OCI-LY7 (cell line): ENCODE measurements at regions not wholly inside any gene's neighbourhood (a gene's known extent, or its start where the extent isn't known, plus 50 kb on each side); places are given as distances from the start of the nearest gene placed in this dataset.

Experiments used
- BruUV-seq: library from RNA; stranded (reverse); fragments of 400-500 nt; replicated peaks from 2 replicates; lab custom pipeline; 2021; lab: Mats Ljungman, UMichigan
- CTCF ChIA-PET: fragments of 300-600 bp; sonication (Branson Sonifier 250); formaldehyde crosslinking; loops from one replicate; lab custom pipeline; 2022; ENCODE audit warnings: antibody characterized with exemption; ENCODE audit not compliant: unreplicated experiment; lab: Charles Lee
- POLR2A ChIA-PET: fragments of 300-600 bp; sonication (Branson Sonifier 250); formaldehyde crosslinking; loops from one replicate; lab custom pipeline; 2022; ENCODE audit warnings: antibody characterized with exemption; lab: Charles Lee
- DNase-seq: peaks from one replicate; pipeline ENCODE4 v3.0.0-alpha.2; 2015; ENCODE audit warnings: low spot score
- H2AFZ ChIP-seq: fragments of 200-600 bp; sonication (generic), shearing (Covaris generic); 2 replicates; pipeline ENCODE4 v1.6.1; 2014; ENCODE audit warnings: mild to moderate bottlenecking, antibody characterized with exemption, low read length, moderate library complexity
- H3K27ac ChIP-seq: fragments of 200-600 bp; sonication (generic); 2 replicates; pipeline ENCODE4 v1.5.1; 2014; ENCODE audit warnings: mixed run types, low read depth, mild to moderate bottlenecking, moderate library complexity, low read length, inconsistent platforms; ENCODE audit not compliant: poor library complexity, severe bottlenecking
- H3K36me3 ChIP-seq: fragments of 200-600 bp; sonication (generic); 2 replicates; pipeline ENCODE4 v1.6.1; 2014; ENCODE audit warnings: mild to moderate bottlenecking, antibody characterized with exemption, low read length, moderate library complexity, mixed read lengths; ENCODE audit not compliant: insufficient read depth
- H3K4me1 ChIP-seq: fragments of 200-600 bp; sonication (generic); 2 replicates; pipeline ENCODE4 v1.5.1; 2014; ENCODE audit warnings: mild to moderate bottlenecking, low read length; ENCODE audit not compliant: insufficient read depth, poor library complexity, severe bottlenecking
- H3K4me2 ChIP-seq: fragments of 200-600 bp; sonication (generic); 2 replicates; pipeline ENCODE4 v1.6.1; 2014; ENCODE audit warnings: mild to moderate bottlenecking, low read length
- H3K4me3 ChIP-seq: fragments of 200-600 bp; sonication (generic); 2 replicates; pipeline ENCODE4 v1.5.1; 2014; ENCODE audit warnings: mild to moderate bottlenecking, low read depth, low read length; ENCODE audit not compliant: poor library complexity, severe bottlenecking
- H3K79me2 ChIP-seq: fragments of 200-600 bp; sonication (generic); 2 replicates; pipeline ENCODE4 v1.6.1; 2016; ENCODE audit warnings: low read depth, mild to moderate bottlenecking, low read length, moderate library complexity, mixed read lengths; ENCODE audit not compliant: insufficient read depth
- H3K9me2 ChIP-seq: fragments of 200-600 bp; sonication (generic); 2 replicates; pipeline ENCODE4 v1.6.1; 2016; ENCODE audit warnings: mild to moderate bottlenecking, low read length, mixed read lengths; ENCODE audit not compliant: insufficient read depth
- H3K9me3 ChIP-seq: fragments of 200-600 bp; sonication (generic); 2 replicates; pipeline ENCODE4 v1.6.1; 2014; ENCODE audit warnings: mild to moderate bottlenecking, mixed run types, low read length, mixed read lengths
- H4K20me1 ChIP-seq: fragments of 200-600 bp; sonication (generic); 2 replicates; pipeline ENCODE4 v1.6.1; 2014; ENCODE audit warnings: mild to moderate bottlenecking, antibody characterized with exemption, low read length, moderate library complexity, mixed read lengths; ENCODE audit not compliant: insufficient read depth
- EZH2phosphoT487 ChIP-seq: fragments of 200-600 bp; sonication (generic); IDR thresholded peaks from 2 replicates; pipeline ENCODE4 v1.6.1; 2018; ENCODE audit warnings: low read depth, borderline replicate concordance, mild to moderate bottlenecking, mixed run types, antibody characterized with exemption, low read length, moderate library complexity, mixed read lengths
- intact Hi-C: fragments of 100-400 bp; cut with micrococcal nuclease; formaldehyde crosslinking; loops from one replicate; pipeline ENCODE4 v1.10.0; 2022; ENCODE audit not compliant: unreplicated experiment
- TF ChIP-seq, protein P1 (sequence below): fragments of 200-600 bp; sonication (generic); conservative IDR thresholded peaks from 2 replicates; pipeline ENCODE4 v1.5.1; 2014; ENCODE audit warnings: mild to moderate bottlenecking, antibody characterized with exemption, low read length, moderate library complexity, mixed read lengths

DNA sequence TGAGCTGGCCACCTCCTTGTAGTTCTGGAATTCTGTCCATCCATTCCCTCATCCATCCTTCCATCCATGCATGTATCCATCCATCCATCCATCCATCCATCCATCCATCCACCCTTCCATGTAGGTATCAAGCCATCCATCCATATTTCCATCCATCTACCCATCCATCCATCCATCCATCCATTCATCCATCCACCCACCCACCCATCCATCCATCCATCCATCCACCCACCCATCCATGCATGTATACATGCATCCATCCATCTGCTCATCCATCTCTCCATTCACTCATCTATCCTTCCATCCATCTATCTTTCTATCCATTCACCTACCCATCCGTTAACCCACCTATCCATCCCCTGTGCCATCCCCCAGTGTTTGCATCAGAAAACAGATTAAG, 153.6 kb upstream of the STX18 start:
- POLR2A ChIA-PET, result no interaction called here

DNA sequence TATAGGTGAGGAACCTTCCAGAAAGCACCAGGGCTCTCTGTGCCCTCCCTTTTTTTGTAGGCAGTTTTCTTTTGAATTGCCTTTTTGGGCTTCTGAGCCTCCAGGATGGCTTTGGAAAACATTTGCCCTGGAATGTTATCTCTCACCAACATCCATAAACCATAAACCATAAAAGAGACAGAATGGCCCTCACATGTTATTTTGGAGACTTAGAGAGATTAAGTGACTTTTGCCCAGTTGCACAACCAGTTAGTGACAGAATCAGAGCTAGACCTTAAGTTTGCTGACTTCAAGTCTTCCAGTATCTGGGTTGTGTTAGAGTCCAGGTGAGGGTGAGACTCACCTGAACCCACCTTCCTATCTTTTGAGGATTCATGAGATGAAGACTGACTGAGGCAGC, 153.0 kb upstream of the STX18 start:
- Histone ChIP-seq H3K27ac (no peak overlapping the region), H3K9me3 (no peaks in the 10 kb centered on the region), H3K4me2 (no peak overlapping the region), H3K79me2 (no peaks in the 10 kb centered on the region), H3K4me3 (no peak overlapping the region), H3K36me3 (peaks cover 8% of the 10 kb centered on the region), H4K20me1 (no peaks in the 10 kb centered on the region), H3K9me2 (no peaks in the 10 kb centered on the region), H3K4me1 (no peaks in the 10 kb centered on the region), H2AFZ (no peak overlapping the region)
- DNase-seq, result no peak
- TF ChIP-seq EZH2phosphoT487, result no peak
- TF ChIP-seq, protein P1, sequence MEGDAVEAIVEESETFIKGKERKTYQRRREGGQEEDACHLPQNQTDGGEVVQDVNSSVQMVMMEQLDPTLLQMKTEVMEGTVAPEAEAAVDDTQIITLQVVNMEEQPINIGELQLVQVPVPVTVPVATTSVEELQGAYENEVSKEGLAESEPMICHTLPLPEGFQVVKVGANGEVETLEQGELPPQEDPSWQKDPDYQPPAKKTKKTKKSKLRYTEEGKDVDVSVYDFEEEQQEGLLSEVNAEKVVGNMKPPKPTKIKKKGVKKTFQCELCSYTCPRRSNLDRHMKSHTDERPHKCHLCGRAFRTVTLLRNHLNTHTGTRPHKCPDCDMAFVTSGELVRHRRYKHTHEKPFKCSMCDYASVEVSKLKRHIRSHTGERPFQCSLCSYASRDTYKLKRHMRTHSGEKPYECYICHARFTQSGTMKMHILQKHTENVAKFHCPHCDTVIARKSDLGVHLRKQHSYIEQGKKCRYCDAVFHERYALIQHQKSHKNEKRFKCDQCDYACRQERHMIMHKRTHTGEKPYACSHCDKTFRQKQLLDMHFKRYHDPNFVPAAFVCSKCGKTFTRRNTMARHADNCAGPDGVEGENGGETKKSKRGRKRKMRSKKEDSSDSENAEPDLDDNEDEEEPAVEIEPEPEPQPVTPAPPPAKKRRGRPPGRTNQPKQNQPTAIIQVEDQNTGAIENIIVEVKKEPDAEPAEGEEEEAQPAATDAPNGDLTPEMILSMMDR, result no peak
- BruUV-seq, result no TSS peak
- CTCF ChIA-PET, result no interaction called here
- POLR2A ChIA-PET, result no interaction called here
- intact Hi-C loops, result no loop called here

More for the DNA sequence above, 153.6 kb upstream of the STX18 start:
- Histone ChIP-seq H3K9me3 (no peaks in the 10 kb centered on the region), H3K79me2 (no peaks in the 10 kb centered on the region), H3K4me2 (no peak overlapping the region), H3K4me1 (no peaks in the 10 kb centered on the region), H3K27ac (no peak overlapping the region), H3K4me3 (no peak overlapping the region), H3K36me3 (0 out of 2 replicates have a peak, but pooled peaks cover 3% of the 10 kb centered on the region), H4K20me1 (no peaks in the 10 kb centered on the region), H2AFZ (no peak overlapping the region), H3K9me2 (no peaks in the 10 kb centered on the region)
- BruUV-seq, result no TSS peak
- TF ChIP-seq EZH2phosphoT487, result no peak
- TF ChIP-seq, protein P1, result no peak
- CTCF ChIA-PET, result no interaction called here
- intact Hi-C loops, result no loop called here
- DNase-seq, result no peak

DNA sequence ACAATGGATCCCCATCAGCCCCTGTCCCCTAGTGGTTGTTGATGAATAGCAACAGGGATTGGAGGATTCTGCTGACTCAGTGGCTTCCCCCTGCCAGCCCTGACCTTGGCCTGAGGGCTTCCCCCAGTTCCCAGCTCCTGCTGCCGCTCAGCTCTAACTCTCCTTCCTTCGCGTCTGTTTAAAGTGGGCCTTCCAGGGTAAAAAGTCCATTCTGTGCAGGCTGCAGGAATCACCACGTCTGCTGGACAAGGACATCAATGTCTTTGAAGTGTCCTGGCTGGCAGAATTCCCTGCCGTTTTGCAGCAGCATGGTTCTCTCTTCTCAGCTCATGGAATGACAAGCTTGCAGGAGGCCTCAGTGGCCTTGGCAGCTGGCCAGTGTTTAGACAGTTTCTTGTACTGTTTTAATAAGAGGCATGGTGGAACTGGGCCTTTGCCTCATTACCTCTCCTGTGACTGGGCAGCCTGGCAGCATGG, 152.5 kb upstream of the STX18 start:
- no peaks in the 10 kb centered on the region for H3K9me3 ChIP-seq
- H3K4me2 ChIP-seq, result no peak overlapping the region
- no peak for DNase-seq
- no TSS peak for BruUV-seq
- H2AFZ ChIP-seq, result no peak overlapping the region
- H3K79me2 ChIP-seq, result no peaks in the 10 kb centered on the region
- H3K36me3 ChIP-seq, result peaks cover 13% of the 10 kb centered on the region
- POLR2A ChIA-PET, result interaction anchor here (0.6 kb wide), 1 partner anchor 28 kb away, joined by 6 read pairs; no protein-coding TSS in a partner anchor
- H3K27ac ChIP-seq, result no peak overlapping the region
- H4K20me1 ChIP-seq, result no peaks in the 10 kb centered on the region
- intact Hi-C loops, result no loop called here
- no peaks in the 10 kb centered on the region for H3K9me2 ChIP-seq
- H3K4me3 ChIP-seq, result no peak overlapping the region
- H3K4me1 ChIP-seq, result no peaks in the 10 kb centered on the region
- TF ChIP-seq, protein P1, result peak; percentile 48; the same call in 1 of the 2 replicates
- no peak for TF ChIP-seq EZH2phosphoT487
- CTCF ChIA-PET, result no interaction called here
